ENCODE measurements at regions not wholly inside any gene's neighbourhood (a gene's known extent, or its start where the extent isn't known, plus 50 kb on each side); places are given as distances from the start of the nearest gene placed in this dataset.
A peak's percentile ranks its signal among the peaks of the same experiment; 100 is the strongest.

GRCh38 chr13:34129436-34129835 lies 311.5 kb downstream of the RFC3 start:
- DNase-seq: no peak

- no peak for DNase-seq
Measured at GRCh38 chr13:34137200-34137599, 319.3 kb downstream of the RFC3 start.

- no peak for DNase-seq
Measured at GRCh38 chr13:34139660-34140227, 321.8 kb downstream of the RFC3 start.

- DNase-seq: no peak
Measured at GRCh38 chr13:34143637-34144036, 325.7 kb downstream of the RFC3 start.

GRCh38 chr13:34144142-34144541 lies 326.2 kb downstream of the RFC3 start:
- no peak for DNase-seq

- no peak for DNase-seq
Measured at GRCh38 chr13:34145061-34145460, 327.1 kb downstream of the RFC3 start.

GRCh38 chr13:34148359-34148758 lies 330.4 kb downstream of the RFC3 start:
- DNase-seq: no peak

- no peak for DNase-seq
Measured at GRCh38 chr13:34151885-34152284, 333.9 kb downstream of the RFC3 start.

GRCh38 chr13:34152409-34152808 lies 334.5 kb downstream of the RFC3 start:
- no peak for DNase-seq

GRCh38 chr13:34152996-34153395 lies 335.0 kb downstream of the RFC3 start:
- DNase-seq: no peak

- DNase-seq: no peak
Measured at GRCh38 chr13:34153428-34154180, 335.7 kb downstream of the RFC3 start.

- peak; percentile 27 for DNase-seq
Measured at GRCh38 chr13:34155931-34156607, 338.1 kb downstream of the RFC3 start.

GRCh38 chr13:34156841-34157365 lies 339.0 kb downstream of the RFC3 start:
- DNase-seq: peak; percentile 72

- DNase-seq: no peak
Measured at GRCh38 chr13:34159946-34160345, 342.0 kb downstream of the RFC3 start.

GRCh38 chr13:34161931-34162543 lies 344.1 kb downstream of the RFC3 start:
- no peak for DNase-seq

GRCh38 chr13:34162544-34162933 lies 344.6 kb downstream of the RFC3 start:
- no peak for DNase-seq

- no peak for DNase-seq
Measured at GRCh38 chr13:34164582-34164981, 346.6 kb downstream of the RFC3 start.

GRCh38 chr13:34165158-34165557 lies 347.2 kb downstream of the RFC3 start:
- no peak for DNase-seq

GRCh38 chr13:34166406-34166805 lies 348.5 kb downstream of the RFC3 start:
- DNase-seq: no peak

GRCh38 chr13:34167347-34167746 lies 349.4 kb downstream of the RFC3 start:
- no peak for DNase-seq

GRCh38 chr13:34172048-34172447 lies 354.1 kb downstream of the RFC3 start:
- DNase-seq: no peak

GRCh38 chr13:34174671-34175145 lies 356.8 kb downstream of the RFC3 start:
- DNase-seq: no peak

GRCh38 chr13:34175551-34175950 lies 357.6 kb downstream of the RFC3 start:
- no peak for DNase-seq

Measured in hematopoietic multipotent progenitor cell treated with erythropoietin and hydrocortisone succinate and interleukin-3 and kit ligand, for 4 days (in vitro differentiated cells).